K562 (cell line): ENCODE measurements at regions not wholly inside any gene's neighbourhood (a gene's known extent, or its start where the extent isn't known, plus 50 kb on each side); places are given as distances from the start of the nearest gene placed in this dataset.
"Not testable (repeated sequence)": the region's sequence is repeated elsewhere in the genome, so short reads cannot be mapped to it uniquely, and the experiment has no call there.

Experiments
- ATAC-seq: fragments of 200-7000 bp; cut with Tn5 transposase; 3 replicates; pipeline ENCODE4 v1.9.1; 2020; ENCODE audit warnings: moderate library complexity
- BruUV-seq: library from RNA; stranded (reverse); fragments of 400-500 nt; replicated peaks from 2 replicates; lab custom pipeline; 2021; lab: Mats Ljungman, UMichigan
- CTCF ChIA-PET: fragments of 300-600 bp; formaldehyde crosslinking; extraction: SDS; loops from one replicate; lab custom pipeline; 2021; ENCODE audit warnings: low intra/inter-chr PET ratio; lab: Yijun Ruan, JAX
- POLR2A ChIA-PET: fragments of 300-600, 350-650 bp; sonication (Branson Sonifier 250); formaldehyde crosslinking; extraction: SDS; loops from one replicate; lab custom pipeline; 2021; ENCODE audit warnings: antibody characterized with exemption, inconsistent platforms; lab: Yijun Ruan, JAX
- DNase-seq, 4 experiments: peaks; one replicate each; pipeline versions ENCODE4 v3.0.0 to v3.0.0-alpha.2; 2011 to 2018; ENCODE audit warnings: low spot score in 3 of 4, mixed read lengths in 3 of 4; ENCODE audit errors: extremely low read depth in 1 of 4
- FAIRE-seq: peaks from 2 replicates; lab custom pipeline; 2011; peaks lifted over from hg19 to GRCh38; lab: Jason Lieb, UNC
- H2AFZ ChIP-seq: 2 replicates; pipeline ENCODE4 v1.6.0; 2011; ENCODE audit warnings: low read depth, low read length, control low read depth, inconsistent platforms
- H3K27ac ChIP-seq: fragments of 200-600 bp; 3 replicates; pipeline ENCODE4 v1.8.0; 2011; ENCODE audit warnings: low read depth, mild to moderate bottlenecking, control low read depth, inconsistent platforms, low read length, moderate library complexity, mixed read lengths; ENCODE audit errors: extremely low read depth
- H3K27me3 ChIP-seq, 2 experiments: fragments of 300-600 bp in 1 of 2; 2 replicates in 1 of 2; 3 replicates in 1 of 2; pipeline versions ENCODE4 v1.6.0 to v1.8.0; 2011; ENCODE audit warnings: inconsistent platforms in 2 of 2, low read length in 2 of 2, mild to moderate bottlenecking in 1 of 2, mixed read lengths in 1 of 2, moderate library complexity in 1 of 2; ENCODE audit not compliant: control insufficient read depth in 2 of 2, insufficient read depth in 2 of 2
- H3K36me3 ChIP-seq: fragments of 300-600 bp; 3 replicates; pipeline ENCODE4 v1.8.0; 2011; ENCODE audit warnings: mild to moderate bottlenecking, low read length, inconsistent platforms; ENCODE audit not compliant: control insufficient read depth, insufficient read depth
- H3K4me1 ChIP-seq, 2 experiments: fragments of 200-600 bp in 1 of 2; replicated peaks in 1 of 2; 2 replicates in 1 of 2; 3 replicates in 1 of 2; pipeline versions ENCODE4 v1.5.1 to v1.8.0; 2011; ENCODE audit warnings: inconsistent platforms in 2 of 2, low read length in 2 of 2, mild to moderate bottlenecking in 1 of 2, mixed read lengths in 1 of 2, moderate library complexity in 1 of 2; ENCODE audit not compliant: control insufficient read depth in 2 of 2, insufficient read depth in 2 of 2
- H3K4me2 ChIP-seq: 2 replicates; pipeline ENCODE4 v1.6.1; 2011; ENCODE audit warnings: low read length, control low read depth, inconsistent platforms, mixed read lengths; ENCODE audit not compliant: insufficient read depth
- H3K4me3 ChIP-seq: fragments of 200-600 bp; sonication (generic), shearing (Covaris generic); 2 replicates; pipeline ENCODE4 v1.5.1; 2016; ENCODE audit warnings: control low read depth, inconsistent platforms
- H3K79me2 ChIP-seq: fragments of 200-600 bp; 3 replicates; pipeline ENCODE4 v1.8.0; 2011; ENCODE audit warnings: low read length, inconsistent platforms; ENCODE audit not compliant: control insufficient read depth, insufficient read depth
- H3K9ac ChIP-seq, 2 experiments: 2 replicates each; pipeline versions ENCODE4 v1.6.0 to v1.6.1; 2011; ENCODE audit warnings: low read depth in 2 of 2, low read length in 2 of 2, control low read depth in 1 of 2, inconsistent platforms in 1 of 2, mild to moderate bottlenecking in 1 of 2, mixed read lengths in 1 of 2; ENCODE audit not compliant: insufficient read depth in 1 of 2
- H3K9me1 ChIP-seq: one replicate; pipeline ENCODE4 v1.6.0; 2011; ENCODE audit warnings: inconsistent platforms, mild to moderate bottlenecking, low read length, moderate library complexity; ENCODE audit not compliant: control insufficient read depth, insufficient read depth
- H3K9me3 ChIP-seq: replicated peaks from 2 replicates; pipeline ENCODE4 v1.5.1; 2011; ENCODE audit warnings: low read depth, low read length, inconsistent platforms; ENCODE audit not compliant: control insufficient read depth, insufficient read depth
- H4K20me1 ChIP-seq: replicated peaks from 2 replicates; pipeline ENCODE4 v1.6.1; 2011; ENCODE audit warnings: low read length, inconsistent platforms, mixed read lengths; ENCODE audit not compliant: control insufficient read depth, insufficient read depth
- TSHZ1 ChIP-seq: fragments of 250-450 bp; sonication (Bioruptor Pico); IDR thresholded peaks from 2 replicates; pipeline ENCODE4 v1.4.0; 2020; ENCODE audit warnings: mild to moderate bottlenecking, moderate library complexity
- WGBS: fragments of 100-300 bp; shearing (Covaris generic); methylation state at CpG from one replicate; pipeline ENCODE4 v1.1.6; 2016; ENCODE audit warnings: low coverage, mixed read lengths; ENCODE audit not compliant: insufficient coverage; ENCODE audit errors: missing lambda C conversion rate; 5-methylcytosine and 5-hydroxymethylcytosine counted together
- in situ Hi-C: fragments of 300-500 bp; cut with MboI; formaldehyde crosslinking; loops from 4 replicates; pipeline ENCODE4 v1.15.0; 2018; ENCODE audit warnings: inconsistent platforms, mixed read lengths
- intact Hi-C: fragments of 100-400 bp; cut with micrococcal nuclease; formaldehyde crosslinking; loops from 2 replicates; pipeline ENCODE4 v1.14.2; 2022

- no peak for TF ChIP-seq TSHZ1 (CRISPR knock-in tag)
Observed at GRCh38 chr9:71509054-71509453, 259.3 kb downstream of the CEMIP2 start (continued).

- FAIRE-seq, H3K9me3 ChIP-seq, DNase-seq, H3K9me1 ChIP-seq, H3K27me3 ChIP-seq, H3K9ac ChIP-seq, H3K79me2 ChIP-seq, CTCF ChIA-PET, H3K4me2 ChIP-seq, POLR2A ChIA-PET, H4K20me1 ChIP-seq, H3K4me3 ChIP-seq, H3K4me1 ChIP-seq, ATAC-seq, BruUV-seq, H2AFZ ChIP-seq, intact Hi-C loops, H3K36me3 ChIP-seq, H3K27ac ChIP-seq, in situ Hi-C loops: not testable (repeated sequence)
- 3% methylated on average over 2 of the region's 2 CpGs for WGBS
Observed at GRCh38 chr9:71508141-71508540, 260.2 kb downstream of the CEMIP2 start.
